ENCODE measurements at regions not wholly inside any gene's neighbourhood (a gene's known extent, or its start where the extent isn't known, plus 50 kb on each side); places are given as distances from the start of the nearest gene placed in this dataset.
A peak's percentile ranks its signal among the peaks of the same experiment; 100 is the strongest.

DNA sequence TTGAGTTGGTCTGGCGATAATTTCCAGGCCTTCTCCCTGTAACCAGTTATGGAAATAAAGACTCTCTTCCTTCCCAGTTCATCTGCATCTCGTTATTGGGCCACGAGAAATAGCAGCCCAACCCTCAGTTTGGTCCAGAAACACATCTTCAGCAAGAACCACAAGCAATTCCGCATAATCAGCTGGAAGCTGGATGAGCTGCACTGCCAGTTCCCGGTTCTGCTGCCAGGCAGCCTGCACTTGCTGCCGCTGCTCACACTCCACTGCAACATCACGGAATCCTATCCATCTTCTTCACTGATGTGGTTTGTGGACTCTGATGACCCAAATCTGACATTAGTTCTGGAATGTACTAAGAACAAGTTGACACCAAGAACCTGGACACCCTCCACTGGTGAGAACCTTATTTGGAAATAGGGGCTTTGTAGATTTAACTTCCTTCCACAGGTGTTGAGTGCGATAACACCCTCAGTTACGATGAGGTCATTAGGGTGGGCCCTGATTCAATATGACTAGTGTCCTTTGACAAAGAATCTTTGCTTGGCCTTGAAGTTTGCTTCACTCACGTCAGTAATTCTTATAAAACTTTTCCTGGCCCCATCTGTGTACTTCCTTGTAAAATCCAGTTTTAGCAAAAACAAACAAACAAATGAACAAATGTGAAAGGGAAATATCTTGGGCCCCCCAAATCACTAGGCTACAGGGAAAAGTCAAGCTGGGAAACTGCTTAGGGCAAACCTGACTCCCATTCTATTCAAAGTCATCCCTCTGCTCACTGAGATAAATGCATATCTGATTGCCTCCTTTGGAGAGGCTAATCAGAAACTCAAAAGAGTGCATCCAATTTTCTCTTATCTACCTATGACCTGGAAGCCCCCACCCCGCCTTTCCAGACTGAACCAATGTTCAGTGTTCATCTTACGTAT is 221.9 kb upstream of the PROK2 start (continued):
- TF ChIP-seq, protein P1, sequence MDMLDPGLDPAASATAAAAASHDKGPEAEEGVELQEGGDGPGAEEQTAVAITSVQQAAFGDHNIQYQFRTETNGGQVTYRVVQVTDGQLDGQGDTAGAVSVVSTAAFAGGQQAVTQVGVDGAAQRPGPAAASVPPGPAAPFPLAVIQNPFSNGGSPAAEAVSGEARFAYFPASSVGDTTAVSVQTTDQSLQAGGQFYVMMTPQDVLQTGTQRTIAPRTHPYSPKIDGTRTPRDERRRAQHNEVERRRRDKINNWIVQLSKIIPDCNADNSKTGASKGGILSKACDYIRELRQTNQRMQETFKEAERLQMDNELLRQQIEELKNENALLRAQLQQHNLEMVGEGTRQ (IDR thresholded peaks at IDR 0.05; ENCODE audit: low read depth, low read length): no peak

DNA sequence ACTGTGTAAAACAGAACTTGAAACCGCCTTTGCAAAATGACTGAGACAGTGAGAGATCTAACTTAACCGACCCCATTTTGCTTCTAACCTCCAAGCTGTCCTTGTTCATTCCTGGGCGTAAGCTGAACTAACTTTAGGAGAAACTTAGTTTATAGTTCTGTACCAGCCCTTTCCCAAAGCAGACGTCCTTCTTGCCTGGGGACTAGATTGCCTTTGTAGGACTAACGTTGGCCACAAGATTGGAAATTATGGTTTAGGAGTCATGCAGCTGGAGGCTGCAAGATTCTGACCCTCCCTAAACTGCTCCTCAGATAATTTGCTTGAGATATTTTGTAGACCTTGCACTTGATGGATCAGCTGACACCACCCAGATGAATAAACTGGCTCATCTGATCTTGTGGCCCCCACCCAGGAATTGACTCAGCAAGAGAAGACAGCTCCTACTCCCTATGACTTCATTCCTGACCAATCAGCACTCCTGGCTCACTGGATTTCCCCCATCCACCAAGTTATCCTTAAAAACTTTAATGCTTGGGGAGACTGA is 219.9 kb upstream of the PROK2 start:
- no peaks in the 10 kb centered on the region for H3K4me1 ChIP-seq (ENCODE audit: control insufficient read depth, insufficient read depth, low read length)
- no peak overlapping the region for H3K23ac ChIP-seq (ENCODE audit: low read depth, low read length)
- H3K4me2 ChIP-seq (ENCODE audit: low read depth, low read length): no peak overlapping the region
- H4K91ac ChIP-seq (ENCODE audit: insufficient read depth, low read depth, low read length): no peak overlapping the region
- no TSS peak for BruUV-seq (replicated peaks)
- in situ Hi-C loops (cut with MboI; ENCODE audit: low sequenced_read_pairs): no loop called here
- H2BK120ac ChIP-seq (ENCODE audit: low read depth, low read length): no peak overlapping the region
- no peak overlapping the region for H3K14ac ChIP-seq (replicated peaks; ENCODE audit: low read depth, low read length)
- no peak overlapping the region for H3K56ac ChIP-seq (ENCODE audit: extremely low read depth, insufficient read depth, low read length)
- H3K4ac ChIP-seq (ENCODE audit: low read depth, low read length): no peak overlapping the region
- H2AK9ac ChIP-seq (replicated peaks; ENCODE audit: low read depth, low read length, poor library complexity): no peak overlapping the region
- intact Hi-C loops (cut with micrococcal nuclease): no loop called here
- no peaks in the 10 kb centered on the region for H3K27me3 ChIP-seq (ENCODE audit: control insufficient read depth, insufficient read depth, low read length)
- peak; percentile 51 for DNase-seq
- H2BK15ac ChIP-seq (ENCODE audit: low read depth, low read length): no peak overlapping the region
- H3K9me1 ChIP-seq (ENCODE audit: insufficient read depth, low read length): no peaks in the 10 kb centered on the region
- CTCF ChIA-PET: no interaction called here
- no peaks in the 10 kb centered on the region for H4K20me1 ChIP-seq (ENCODE audit: insufficient read depth, low read length)
- H3K36me3 ChIP-seq (ENCODE audit: control insufficient read depth, insufficient read depth, low read length): no peaks in the 10 kb centered on the region
- H2AFZ ChIP-seq (replicated peaks; ENCODE audit: low read length, poor library complexity): no peak overlapping the region
- H2BK5ac ChIP-seq (ENCODE audit: low read depth, low read length, poor library complexity, severe bottlenecking): no peak overlapping the region
- no peak overlapping the region for H3K4me3 ChIP-seq (ENCODE audit: insufficient read depth, low read depth, low read length)
- dilution Hi-C loops (cut with HindIII; ENCODE audit: low sequenced_read_pairs, unreplicated experiment): no loop called here
- H3K18ac ChIP-seq (ENCODE audit: low read depth, low read length): no peak overlapping the region
- H3K9ac ChIP-seq (ENCODE audit: low read depth, low read length): no peak overlapping the region
- no peak overlapping the region for H4K8ac ChIP-seq (ENCODE audit: low read depth in 2 of 2, low read length in 2 of 2)
- no peak overlapping the region for H4K5ac ChIP-seq (ENCODE audit: low read depth, low read length)
- no peaks in the 10 kb centered on the region for H3K9me3 ChIP-seq (ENCODE audit: control insufficient read depth, insufficient read depth, low read length)
- H3K27ac ChIP-seq (ENCODE audit: insufficient read depth, low read length): no peak overlapping the region
- no peak for ATAC-seq (ENCODE audit: low read depth)
- POLR2A ChIA-PET (ENCODE audit: unreplicated experiment): no interaction called here
- WGBS, 2 experiments (ENCODE audit: extremely low coverage in 2 of 2, insufficient read length in 1 of 2): no CpG with 5 or more reads among the region's 5 CpGs
- no peak overlapping the region for H2BK20ac ChIP-seq (ENCODE audit: low read depth, low read length)
- TF ChIP-seq, protein P2, sequence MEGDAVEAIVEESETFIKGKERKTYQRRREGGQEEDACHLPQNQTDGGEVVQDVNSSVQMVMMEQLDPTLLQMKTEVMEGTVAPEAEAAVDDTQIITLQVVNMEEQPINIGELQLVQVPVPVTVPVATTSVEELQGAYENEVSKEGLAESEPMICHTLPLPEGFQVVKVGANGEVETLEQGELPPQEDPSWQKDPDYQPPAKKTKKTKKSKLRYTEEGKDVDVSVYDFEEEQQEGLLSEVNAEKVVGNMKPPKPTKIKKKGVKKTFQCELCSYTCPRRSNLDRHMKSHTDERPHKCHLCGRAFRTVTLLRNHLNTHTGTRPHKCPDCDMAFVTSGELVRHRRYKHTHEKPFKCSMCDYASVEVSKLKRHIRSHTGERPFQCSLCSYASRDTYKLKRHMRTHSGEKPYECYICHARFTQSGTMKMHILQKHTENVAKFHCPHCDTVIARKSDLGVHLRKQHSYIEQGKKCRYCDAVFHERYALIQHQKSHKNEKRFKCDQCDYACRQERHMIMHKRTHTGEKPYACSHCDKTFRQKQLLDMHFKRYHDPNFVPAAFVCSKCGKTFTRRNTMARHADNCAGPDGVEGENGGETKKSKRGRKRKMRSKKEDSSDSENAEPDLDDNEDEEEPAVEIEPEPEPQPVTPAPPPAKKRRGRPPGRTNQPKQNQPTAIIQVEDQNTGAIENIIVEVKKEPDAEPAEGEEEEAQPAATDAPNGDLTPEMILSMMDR (conservative IDR thresholded peaks at IDR 0.05; ENCODE audit: low read depth, low read length): no peak
- TF ChIP-seq, protein P3, sequence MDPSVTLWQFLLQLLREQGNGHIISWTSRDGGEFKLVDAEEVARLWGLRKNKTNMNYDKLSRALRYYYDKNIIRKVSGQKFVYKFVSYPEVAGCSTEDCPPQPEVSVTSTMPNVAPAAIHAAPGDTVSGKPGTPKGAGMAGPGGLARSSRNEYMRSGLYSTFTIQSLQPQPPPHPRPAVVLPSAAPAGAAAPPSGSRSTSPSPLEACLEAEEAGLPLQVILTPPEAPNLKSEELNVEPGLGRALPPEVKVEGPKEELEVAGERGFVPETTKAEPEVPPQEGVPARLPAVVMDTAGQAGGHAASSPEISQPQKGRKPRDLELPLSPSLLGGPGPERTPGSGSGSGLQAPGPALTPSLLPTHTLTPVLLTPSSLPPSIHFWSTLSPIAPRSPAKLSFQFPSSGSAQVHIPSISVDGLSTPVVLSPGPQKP (IDR thresholded peaks at IDR 0.05; ENCODE audit: borderline replicate concordance, low read depth, low read length): no peak
- TF ChIP-seq, protein P1 (IDR thresholded peaks at IDR 0.05; ENCODE audit: low read depth, low read length): no peak
- H3K79me1 ChIP-seq (ENCODE audit: low read depth in 1 of 2, low read length in 2 of 2): no peaks in the 10 kb centered on the region
- H2AK5ac ChIP-seq (ENCODE audit: low read depth, low read length): no peak overlapping the region

All from IMR-90 (cell line).